ENCODE measurements at regions not wholly inside any gene's neighbourhood (a gene's known extent, or its start where the extent isn't known, plus 50 kb on each side); places are given as distances from the start of the nearest gene placed in this dataset.

- Histone ChIP-seq H3K9ac (ENCODE audit: control insufficient read depth, insufficient read depth, low read length) (no peak overlapping the region), H3K9me3 (replicated peaks; ENCODE audit: control insufficient read depth, insufficient read depth, low read length) (no peaks in the 10 kb centered on the region; the same call in 2 of the 3 replicates), H3K4me2 (ENCODE audit: control insufficient read depth, insufficient read depth) (no peak overlapping the region), H2AFZ (ENCODE audit: control insufficient read depth, low read depth, low read length) (no peak overlapping the region), H3K27ac (ENCODE audit: control insufficient read depth, insufficient read depth) (no peak overlapping the region), H4K20me1 (ENCODE audit: control insufficient read depth, insufficient read depth) (no peaks in the 10 kb centered on the region), H3K36me3 (ENCODE audit: control insufficient read depth in 2 of 2, insufficient read depth in 2 of 2, low read length in 1 of 2) (no peaks in the 10 kb centered on the region), H3K79me2 (ENCODE audit: control insufficient read depth, insufficient read depth, low read length) (no peaks in the 10 kb centered on the region), H3K27me3 (replicated peaks in 1 of 2; ENCODE audit: control insufficient read depth in 2 of 2, insufficient read depth in 2 of 2, low read length in 1 of 2) (no peaks in the 10 kb centered on the region), H3K4me3 (no peak overlapping the region), H3K4me1 (ENCODE audit: control insufficient read depth, insufficient read depth, low read length) (no peaks in the 10 kb centered on the region)
- no peak for ATAC-seq
- no peak for DNase-seq (ENCODE audit: low read depth, low spot score)
- CTCF ChIA-PET, result no interaction called here
- intact Hi-C loops (cut with micrococcal nuclease; ENCODE audit: unreplicated experiment), result no loop called here
- FAIRE-seq, result no peak
- BruUV-seq (replicated peaks), result no TSS peak
- no peak for TF ChIP-seq CBX5 (IDR thresholded peaks at IDR 0.05; ENCODE audit: low read depth)
- no peak for TF ChIP-seq SPI1 (IDR thresholded peaks at IDR 0.05; ENCODE audit: borderline replicate concordance, insufficient read depth, low read depth, low read length)
- TF ChIP-seq USF1 (IDR thresholded peaks at IDR 0.05; ENCODE audit: borderline replicate concordance, extremely low read length, insufficient read depth, low read depth, low read length), result no peak
- no peak for TF ChIP-seq HDGF (IDR thresholded peaks at IDR 0.05)
- TF ChIP-seq FOXM1 (IDR thresholded peaks at IDR 0.05; ENCODE audit: low read depth, low read length), result no peak
- WGBS (ENCODE audit: insufficient coverage, insufficient replicate concordance, low lambda C conversion rate, missing lambda C conversion rate), result 0% methylated on average over 2 of the region's 2 CpGs
- RAD21 ChIA-PET (ENCODE audit: unreplicated experiment), result no interaction called here
- POLR2A ChIA-PET, result no interaction called here
- SMC1A ChIA-PET (ENCODE audit: uncharacterized antibody, unreplicated experiment), result interaction anchor here (1.6 kb wide), 1 partner anchor 138 kb away, joined by 3 read pairs; no protein-coding TSS in a partner anchor
- in situ Hi-C loops (cut with MboI), result no loop called here
Observed at GRCh38 chr12:22956690-22957089, 331.7 kb downstream of the ETNK1 start.

GRCh38 chr12:22967171-22967570 is 342.2 kb downstream of the ETNK1 start:
- Histone ChIP-seq H3K9me3 (replicated peaks; ENCODE audit: control insufficient read depth, insufficient read depth, low read length) (no peaks in the 10 kb centered on the region), H3K27me3 (replicated peaks in 1 of 2; ENCODE audit: control insufficient read depth in 2 of 2, insufficient read depth in 2 of 2, low read length in 1 of 2) (no peaks in the 10 kb centered on the region), H3K9ac (ENCODE audit: control insufficient read depth, insufficient read depth, low read length) (no peak overlapping the region), H3K4me1 (ENCODE audit: control insufficient read depth, insufficient read depth, low read length) (no peaks in the 10 kb centered on the region), H3K4me3 (no peak overlapping the region), H3K79me2 (ENCODE audit: control insufficient read depth, insufficient read depth, low read length) (no peaks in the 10 kb centered on the region), H3K4me2 (ENCODE audit: control insufficient read depth, insufficient read depth) (no peak overlapping the region), H2AFZ (ENCODE audit: control insufficient read depth, low read depth, low read length) (no peak overlapping the region), H3K36me3 (ENCODE audit: control insufficient read depth in 2 of 2, insufficient read depth in 2 of 2, low read length in 1 of 2) (no peaks in the 10 kb centered on the region), H4K20me1 (ENCODE audit: control insufficient read depth, insufficient read depth) (no peaks in the 10 kb centered on the region), H3K27ac (ENCODE audit: control insufficient read depth, insufficient read depth) (no peak overlapping the region)
- no peak for DNase-seq (ENCODE audit: low read depth, low spot score)
- ChIA-PET RAD21 (ENCODE audit: unreplicated experiment) (no interaction called here), SMC1A (ENCODE audit: uncharacterized antibody, unreplicated experiment) (no interaction called here), CTCF (no interaction called here), POLR2A (no interaction called here)
- intact Hi-C loops (cut with micrococcal nuclease; ENCODE audit: unreplicated experiment) (no loop called here), in situ Hi-C loops (cut with MboI) (no loop called here)
- no peak for ATAC-seq
- no TSS peak for BruUV-seq (replicated peaks)
- no peak for FAIRE-seq
- TF ChIP-seq POU2F2 (IDR thresholded peaks at IDR 0.05; ENCODE audit: borderline replicate concordance, low read depth, low read length) (no peak), ZNF592 (IDR thresholded peaks at IDR 0.05) (no peak), BMI1 (IDR thresholded peaks at IDR 0.05; ENCODE audit: borderline replicate concordance) (no peak), ZBTB11 (CRISPR knock-in tag; IDR thresholded peaks at IDR 0.05) (no peak)
